Stimulated activated naive B cell treated with anti-CD40 and anti-IgM and Interleukin-4, amounts not matched to agents 10 μg/mL and 1 μg/mL and 100 μg/mL, for 72 hours (primary cell): ENCODE measurements at regions not wholly inside any gene's neighbourhood (a gene's known extent, or its start where the extent isn't known, plus 50 kb on each side); places are given as distances from the start of the nearest gene placed in this dataset.

Experiments
- ATAC-seq, 2 donors: fragments of 150-1000 bp; cut with Tn5 transposase; replicated peaks; 2 replicates each; pipeline ENCODE4 v1.10.0; 2021; ENCODE audit warnings: moderate library complexity in 1 of 2
- DNase-seq: peaks from one replicate; pipeline ENCODE4 v3.0.0; 2021
- H3K27ac Mint-ChIP-seq: one replicate; pipeline ENCODE4 v1.8.0; 2022; ENCODE audit warnings: mild to moderate bottlenecking, mixed read lengths
- H3K27me3 Mint-ChIP-seq, 2 donors: one replicate each; pipeline ENCODE4 v1.8.0; 2022; ENCODE audit warnings: mixed read lengths in 2 of 2
- H3K36me3 Mint-ChIP-seq, 2 donors: one replicate each; pipeline ENCODE4 v1.8.0; 2022; ENCODE audit warnings: mixed read lengths in 2 of 2, mild to moderate bottlenecking in 1 of 2
- H3K4me1 Mint-ChIP-seq, 2 donors: one replicate each; pipeline ENCODE4 v1.8.0; 2022; ENCODE audit warnings: mixed read lengths in 2 of 2, mild to moderate bottlenecking in 1 of 2
- H3K4me3 Mint-ChIP-seq, 2 donors: one replicate each; pipeline ENCODE4 v1.8.0; 2022; ENCODE audit warnings: mild to moderate bottlenecking in 2 of 2, mixed read lengths in 2 of 2, moderate library complexity in 1 of 2
- H3K9me3 Mint-ChIP-seq, 2 donors: one replicate each; pipeline ENCODE4 v1.8.0; 2022; ENCODE audit warnings: mixed read lengths in 2 of 2, mild to moderate bottlenecking in 1 of 2

- Mint-ChIP-seq H3K9me3 (peaks cover 8 to 10% of the 10 kb centered on the region in 2 donors), H3K27ac (no peak overlapping the region)
These were observed 98.7 kb downstream of the MICALL2 start for GRCh38 chr7:1360521-1360971.

GRCh38 chr7:1361016-1361755 lies 98.1 kb downstream of the MICALL2 start:
- Mint-ChIP-seq H3K4me1 (no peaks in the 10 kb centered on the region), H3K27ac (no peak overlapping the region), H3K9me3 (peaks cover 12 to 17% of the 10 kb centered on the region in 2 donors), H3K4me3 (no peak overlapping the region), H3K27me3 (peaks cover 5 to 17% of the 10 kb centered on the region in 2 donors), H3K36me3 (no peaks in the 10 kb centered on the region)
- ATAC-seq (no peak), DNase-seq (no peak)

More at GRCh38 chr7:1360521-1360971, 98.7 kb downstream of the MICALL2 start:
- Mint-ChIP-seq H3K27me3 (peaks cover 7 to 17% of the 10 kb centered on the region in 2 donors), H3K4me1 (no peaks in the 10 kb centered on the region), H3K36me3 (no peaks in the 10 kb centered on the region), H3K4me3 (no peak overlapping the region)
- ATAC-seq (peak in 1 of 2 donors; percentile 25), DNase-seq (no peak)

GRCh38 chr7:1361756-1362125 lies 97.5 kb downstream of the MICALL2 start:
- no peak for DNase-seq
- Mint-ChIP-seq H3K36me3 (no peaks in the 10 kb centered on the region), H3K4me3 (no peak overlapping the region), H3K4me1 (peaks cover 0 to under 1% of the 10 kb centered on the region in 2 donors), H3K27me3 (peaks cover 11 to 18% of the 10 kb centered on the region in 2 donors), H3K27ac (no peak overlapping the region), H3K9me3 (peaks cover 12 to 17% of the 10 kb centered on the region in 2 donors)
- no peak for ATAC-seq

GRCh38 chr7:1362301-1362700 lies 97.0 kb downstream of the MICALL2 start:
- H3K27me3 Mint-ChIP-seq, result peaks cover 16 to 23% of the 10 kb centered on the region in 2 donors
- H3K27ac Mint-ChIP-seq, result no peak overlapping the region
- no peak overlapping the region for H3K4me3 Mint-ChIP-seq
- peaks cover 5 to 7% of the 10 kb centered on the region in 2 donors for H3K4me1 Mint-ChIP-seq
- H3K36me3 Mint-ChIP-seq, result no peaks in the 10 kb centered on the region
- DNase-seq (no peak), ATAC-seq (no peak)
- peaks cover 12 to 17% of the 10 kb centered on the region in 2 donors for H3K9me3 Mint-ChIP-seq

GRCh38 chr7:1364068-1364905 lies 95.0 kb downstream of the MICALL2 start:
- Mint-ChIP-seq H3K4me1 (peaks cover 7 to 11% of the 10 kb centered on the region in 2 donors), H3K9me3 (peaks cover 12 to 17% of the 10 kb centered on the region in 2 donors), H3K4me3 (no peak overlapping the region), H3K27ac (no peak overlapping the region), H3K36me3 (no peaks in the 10 kb centered on the region), H3K27me3 (peaks cover 35 to 41% of the 10 kb centered on the region in 2 donors)
- ATAC-seq, result no peak
- DNase-seq, result no peak

GRCh38 chr7:1364906-1365570 lies 94.2 kb downstream of the MICALL2 start:
- no peaks in the 10 kb centered on the region for H3K36me3 Mint-ChIP-seq
- H3K4me3 Mint-ChIP-seq, result no peak overlapping the region
- ATAC-seq (no peak), DNase-seq (no peak)
- H3K9me3 Mint-ChIP-seq, result peaks cover 11 to 16% of the 10 kb centered on the region in 2 donors
- H3K27ac Mint-ChIP-seq, result no peak overlapping the region
- peaks cover 7 to 11% of the 10 kb centered on the region in 2 donors for H3K4me1 Mint-ChIP-seq
- peaks cover 42 to 47% of the 10 kb centered on the region in 2 donors for H3K27me3 Mint-ChIP-seq

GRCh38 chr7:1365846-1366245 lies 93.4 kb downstream of the MICALL2 start:
- no peak for ATAC-seq
- peaks cover 7 to 11% of the 10 kb centered on the region in 2 donors for H3K4me1 Mint-ChIP-seq
- H3K27ac Mint-ChIP-seq, result no peak overlapping the region
- H3K4me3 Mint-ChIP-seq, result no peak overlapping the region
- no peak for DNase-seq
- H3K27me3 Mint-ChIP-seq, result peaks cover 50 to 51% of the 10 kb centered on the region in 2 donors
- peaks cover 10 to 11% of the 10 kb centered on the region in 2 donors for H3K9me3 Mint-ChIP-seq
- H3K36me3 Mint-ChIP-seq, result no peaks in the 10 kb centered on the region

- ATAC-seq (no peak), DNase-seq (no peak)
- Mint-ChIP-seq H3K27ac (no peak overlapping the region), H3K9me3 (peaks cover 10 to 11% of the 10 kb centered on the region in 2 donors), H3K4me1 (peaks cover 7 to 11% of the 10 kb centered on the region in 2 donors), H3K27me3 (peaks cover 56% of the 10 kb centered on the region in 2 donors), H3K4me3 (no peak overlapping the region), H3K36me3 (no peaks in the 10 kb centered on the region)
These were observed 92.4 kb downstream of the MICALL2 start for GRCh38 chr7:1366801-1367405.

- Mint-ChIP-seq H3K4me3 (no peak overlapping the region), H3K27me3 (peaks cover 56 to 61% of the 10 kb centered on the region in 2 donors), H3K4me1 (peaks cover 7 to 11% of the 10 kb centered on the region in 2 donors), H3K36me3 (no peaks in the 10 kb centered on the region), H3K9me3 (peaks cover 10 to 11% of the 10 kb centered on the region in 2 donors), H3K27ac (no peak overlapping the region)
- ATAC-seq, result no peak
- no peak for DNase-seq
These were observed 91.6 kb downstream of the MICALL2 start for GRCh38 chr7:1367501-1368183.

- H3K36me3 Mint-ChIP-seq, result no peaks in the 10 kb centered on the region
- ATAC-seq (no peak), DNase-seq (no peak)
- H3K4me1 Mint-ChIP-seq, result peaks cover 7 to 11% of the 10 kb centered on the region in 2 donors
- H3K9me3 Mint-ChIP-seq, result peaks cover 10 to 11% of the 10 kb centered on the region in 2 donors
- no peak overlapping the region for H3K4me3 Mint-ChIP-seq
- H3K27ac Mint-ChIP-seq, result no peak overlapping the region
- H3K27me3 Mint-ChIP-seq, result peaks cover 56 to 67% of the 10 kb centered on the region in 2 donors
These were observed 91.0 kb downstream of the MICALL2 start for GRCh38 chr7:1368184-1368681.

GRCh38 chr7:1368682-1369571 lies 90.3 kb downstream of the MICALL2 start:
- Mint-ChIP-seq H3K36me3 (no peaks in the 10 kb centered on the region), H3K4me1 (peaks cover 7 to 11% of the 10 kb centered on the region in 2 donors), H3K27me3 (peaks cover 60 to 74% of the 10 kb centered on the region in 2 donors), H3K9me3 (peaks cover 10 to 11% of the 10 kb centered on the region in 2 donors), H3K27ac (no peak overlapping the region), H3K4me3 (peak overlapping the region; percentile 33 to 74)
- DNase-seq (no peak), ATAC-seq (peak; percentile 51 to 64)

GRCh38 chr7:1369916-1370657 lies 89.2 kb downstream of the MICALL2 start:
- H3K27me3 Mint-ChIP-seq, result peaks cover 63 to 80% of the 10 kb centered on the region in 2 donors

More at GRCh38 chr7:1369916-1370657, 89.2 kb downstream of the MICALL2 start:
- ATAC-seq, result no peak
- H3K27ac Mint-ChIP-seq, result no peak overlapping the region
- H3K4me1 Mint-ChIP-seq, result peaks cover 7 to 11% of the 10 kb centered on the region in 2 donors
- DNase-seq, result no peak
- no peaks in the 10 kb centered on the region for H3K36me3 Mint-ChIP-seq
- peaks cover 7 to 11% of the 10 kb centered on the region in 2 donors for H3K9me3 Mint-ChIP-seq
- H3K4me3 Mint-ChIP-seq, result no peak overlapping the region
